ENCODE measurements at regions not wholly inside any gene's neighbourhood (a gene's known extent, or its start where the extent isn't known, plus 50 kb on each side); places are given as distances from the start of the nearest gene placed in this dataset.

GRCh38 chr6:169985121-169986015, 233.9 kb downstream of the ERMARD start:
- TF ChIP-seq, protein P1, sequence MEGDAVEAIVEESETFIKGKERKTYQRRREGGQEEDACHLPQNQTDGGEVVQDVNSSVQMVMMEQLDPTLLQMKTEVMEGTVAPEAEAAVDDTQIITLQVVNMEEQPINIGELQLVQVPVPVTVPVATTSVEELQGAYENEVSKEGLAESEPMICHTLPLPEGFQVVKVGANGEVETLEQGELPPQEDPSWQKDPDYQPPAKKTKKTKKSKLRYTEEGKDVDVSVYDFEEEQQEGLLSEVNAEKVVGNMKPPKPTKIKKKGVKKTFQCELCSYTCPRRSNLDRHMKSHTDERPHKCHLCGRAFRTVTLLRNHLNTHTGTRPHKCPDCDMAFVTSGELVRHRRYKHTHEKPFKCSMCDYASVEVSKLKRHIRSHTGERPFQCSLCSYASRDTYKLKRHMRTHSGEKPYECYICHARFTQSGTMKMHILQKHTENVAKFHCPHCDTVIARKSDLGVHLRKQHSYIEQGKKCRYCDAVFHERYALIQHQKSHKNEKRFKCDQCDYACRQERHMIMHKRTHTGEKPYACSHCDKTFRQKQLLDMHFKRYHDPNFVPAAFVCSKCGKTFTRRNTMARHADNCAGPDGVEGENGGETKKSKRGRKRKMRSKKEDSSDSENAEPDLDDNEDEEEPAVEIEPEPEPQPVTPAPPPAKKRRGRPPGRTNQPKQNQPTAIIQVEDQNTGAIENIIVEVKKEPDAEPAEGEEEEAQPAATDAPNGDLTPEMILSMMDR (IDR thresholded peaks at IDR 0.05), result no peak
- no peak for TF ChIP-seq POLR2A (IDR thresholded peaks at IDR 0.05)
